IPS-NIHi7 (cell line): ENCODE measurements at regions not wholly inside any gene's neighbourhood (a gene's known extent, or its start where the extent isn't known, plus 50 kb on each side); places are given as distances from the start of the nearest gene placed in this dataset.
"Not testable (repeated sequence)": the region's sequence is repeated elsewhere in the genome, so short reads cannot be mapped to it uniquely, and the experiment has no call there.

Source experiments
- DNase-seq: peaks from one replicate; pipeline ENCODE4 v3.0.0; 2012; ENCODE audit warnings: mixed read lengths; ENCODE audit errors: extremely low spot score

DNA sequence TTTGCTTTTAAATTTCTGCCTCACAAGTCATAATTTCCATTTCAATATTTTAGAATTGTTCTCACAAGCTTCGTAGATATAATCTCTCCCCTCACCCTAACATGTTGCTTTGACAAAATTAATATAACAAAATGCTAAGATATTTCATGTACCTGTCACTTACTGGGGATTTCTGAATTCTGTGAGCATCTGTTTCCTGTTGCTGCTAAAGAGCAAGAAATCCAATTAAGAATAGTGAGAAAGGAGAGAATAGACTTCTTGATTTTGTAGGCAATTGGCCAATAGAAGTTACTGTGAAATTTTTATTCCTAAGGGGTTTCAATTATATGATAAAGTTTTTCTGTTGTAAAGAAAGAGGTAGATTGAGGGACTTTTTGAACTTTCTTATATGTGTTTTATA, 796.5 kb upstream of the ARRDC3 start:
- DNase-seq, result no peak

GRCh38 chr5:92177926-92178487, 794.9 kb upstream of the ARRDC3 start:
- DNase-seq, result no peak

- no peak for DNase-seq
These were observed 780.8 kb upstream of the ARRDC3 start for GRCh38 chr5:92163906-92164305.

GRCh38 chr5:92147798-92148197, 764.7 kb upstream of the ARRDC3 start:
- DNase-seq, result no peak

- no peak for DNase-seq
These were observed 764.1 kb upstream of the ARRDC3 start for GRCh38 chr5:92147266-92147665.

DNA sequence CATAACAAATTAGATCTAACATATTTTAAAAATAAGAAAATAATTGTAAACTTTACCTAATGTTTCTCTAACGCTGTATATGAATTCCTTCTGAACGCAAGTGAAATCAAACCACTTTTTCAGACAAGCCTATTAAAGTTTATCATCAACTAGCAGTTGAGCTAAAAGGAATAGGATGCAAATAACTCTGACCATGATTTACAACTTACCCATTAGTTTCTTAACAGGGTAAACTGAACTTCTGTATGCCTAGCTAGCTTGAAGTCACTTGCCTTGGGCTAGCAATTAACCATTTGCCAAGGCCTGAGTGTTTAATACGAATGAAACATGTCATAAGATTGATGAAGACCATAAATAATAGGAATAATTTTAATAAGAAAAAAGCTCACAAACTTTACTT, 762.7 kb upstream of the ARRDC3 start:
- no peak for DNase-seq

DNA sequence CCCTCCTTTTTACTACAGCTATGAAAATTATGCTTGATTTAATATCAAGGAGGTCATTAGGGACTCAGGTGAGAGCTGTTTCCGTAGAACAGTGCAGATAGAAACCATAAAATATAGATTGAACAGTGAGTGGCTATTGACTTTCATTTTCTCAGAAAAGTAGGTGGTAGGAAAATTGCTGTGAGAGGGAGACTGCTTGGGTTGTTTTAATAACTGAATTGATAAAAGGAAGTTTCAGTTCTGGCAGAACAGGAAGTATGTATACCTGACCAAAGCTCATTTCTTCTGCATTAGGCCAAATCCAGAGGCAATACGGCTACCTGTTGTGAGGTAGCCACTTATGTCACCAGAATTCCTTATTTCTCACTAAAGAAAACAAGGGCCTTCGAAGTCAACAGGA, 761.7 kb upstream of the ARRDC3 start:
- DNase-seq, result no peak

DNA sequence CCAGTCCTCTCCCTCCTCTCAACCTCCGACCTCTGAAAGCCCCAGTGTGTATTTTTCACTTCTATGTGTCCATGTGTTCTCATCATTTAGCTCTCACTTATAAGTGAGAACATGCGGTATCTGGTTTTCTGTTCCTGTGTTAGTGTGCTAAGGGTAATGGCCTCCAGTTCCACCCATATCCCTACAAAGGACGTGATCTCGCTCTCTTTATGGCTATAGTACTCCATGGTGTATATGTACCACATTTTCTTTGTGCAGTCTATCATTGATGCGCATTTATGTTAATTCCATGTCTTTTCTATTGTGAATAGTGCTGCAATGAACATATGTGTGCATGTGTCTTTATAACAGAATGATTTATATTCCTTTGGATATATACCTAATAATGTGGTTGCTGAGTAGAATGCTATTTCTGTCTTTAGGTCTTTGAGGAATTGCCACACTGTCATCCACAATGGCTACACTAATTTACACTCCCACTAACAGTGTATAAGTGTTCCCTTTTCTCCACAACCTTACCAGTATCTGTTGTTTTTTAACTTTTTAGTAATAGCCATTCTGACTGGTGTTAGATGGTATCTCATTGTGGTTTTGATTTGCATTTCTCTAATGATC, 749.3 kb upstream of the ARRDC3 start:
- not testable (repeated sequence) for DNase-seq

DNA sequence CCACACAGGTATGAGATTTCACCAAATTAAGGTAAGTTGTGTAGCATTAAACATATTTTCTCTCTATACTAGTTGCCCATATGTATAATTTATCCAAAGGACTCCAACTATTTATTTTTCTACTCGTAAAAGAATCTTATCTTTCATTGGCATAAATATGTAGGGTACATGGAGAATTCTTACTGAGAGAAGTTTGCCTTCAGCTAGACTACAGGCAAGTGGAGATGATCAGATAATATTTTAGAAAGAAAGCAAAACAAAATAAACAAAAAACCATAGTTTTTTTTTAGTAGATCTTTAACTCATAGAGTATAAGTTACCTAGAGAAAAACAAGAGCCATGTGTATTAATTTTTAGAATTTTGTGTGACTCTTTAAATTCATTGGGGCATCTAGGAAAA, 743.1 kb upstream of the ARRDC3 start:
- no peak for DNase-seq

- DNase-seq, result no peak
These were observed 736.0 kb upstream of the ARRDC3 start for GRCh38 chr5:92119110-92119509.

DNA sequence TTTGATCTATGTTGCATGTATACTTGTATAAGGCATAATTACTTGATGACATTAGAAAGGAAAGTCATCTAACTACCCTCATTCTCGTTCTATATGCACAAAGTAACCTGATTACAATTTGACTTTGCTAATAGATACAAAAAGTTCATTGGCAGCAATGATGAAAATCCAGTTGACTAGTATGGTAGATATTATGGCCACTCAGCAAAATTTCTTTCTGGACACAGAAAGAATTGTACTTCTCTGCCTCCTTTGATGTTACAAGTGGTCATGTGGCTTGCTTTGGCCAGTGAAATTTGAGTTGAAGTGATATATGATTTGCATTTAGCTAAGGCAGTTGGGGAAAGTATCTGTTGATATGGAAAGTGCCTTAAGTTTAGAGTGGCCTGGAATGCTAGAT, 723.7 kb upstream of the ARRDC3 start:
- no peak for DNase-seq

DNA sequence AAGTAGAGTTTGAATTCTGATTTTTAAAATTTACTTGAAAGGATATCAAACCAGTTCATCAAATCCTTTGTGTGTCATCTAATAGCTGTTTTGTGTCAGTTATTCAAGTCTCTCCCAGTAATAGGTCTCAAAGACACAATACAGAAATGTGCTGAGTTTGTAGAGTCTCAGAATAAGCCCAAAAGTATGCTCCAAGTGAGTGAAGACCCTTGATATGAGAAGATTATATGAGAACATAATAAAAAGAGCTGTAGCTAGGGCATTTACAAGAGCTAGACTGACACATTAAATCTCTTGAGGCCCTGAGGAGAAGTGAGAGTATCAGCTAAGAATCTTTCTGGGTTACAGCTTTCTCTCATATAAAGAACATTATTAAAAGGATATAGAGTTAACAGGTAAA, 721.0 kb upstream of the ARRDC3 start:
- DNase-seq, result no peak

GRCh38 chr5:92102313-92102712, 719.2 kb upstream of the ARRDC3 start:
- DNase-seq, result no peak

DNA sequence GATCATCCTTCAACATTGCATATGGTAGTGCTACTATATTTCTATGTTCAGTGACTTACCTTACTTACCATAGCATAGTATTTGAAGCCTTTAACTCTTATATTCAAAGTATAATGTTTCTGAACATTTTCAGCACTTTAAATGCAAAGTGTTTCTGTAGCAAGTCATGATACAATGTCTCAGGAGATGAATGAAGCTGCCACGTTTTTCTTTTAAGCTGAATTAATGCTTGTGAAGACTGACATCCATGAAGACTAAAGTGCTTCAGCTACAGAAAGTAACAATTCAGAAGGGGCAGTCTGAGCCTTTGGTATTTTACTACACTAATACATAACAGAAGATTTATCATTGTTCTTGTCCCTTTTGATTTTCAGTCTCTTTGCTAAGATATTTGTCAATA, 709.1 kb upstream of the ARRDC3 start:
- no peak for DNase-seq

DNA sequence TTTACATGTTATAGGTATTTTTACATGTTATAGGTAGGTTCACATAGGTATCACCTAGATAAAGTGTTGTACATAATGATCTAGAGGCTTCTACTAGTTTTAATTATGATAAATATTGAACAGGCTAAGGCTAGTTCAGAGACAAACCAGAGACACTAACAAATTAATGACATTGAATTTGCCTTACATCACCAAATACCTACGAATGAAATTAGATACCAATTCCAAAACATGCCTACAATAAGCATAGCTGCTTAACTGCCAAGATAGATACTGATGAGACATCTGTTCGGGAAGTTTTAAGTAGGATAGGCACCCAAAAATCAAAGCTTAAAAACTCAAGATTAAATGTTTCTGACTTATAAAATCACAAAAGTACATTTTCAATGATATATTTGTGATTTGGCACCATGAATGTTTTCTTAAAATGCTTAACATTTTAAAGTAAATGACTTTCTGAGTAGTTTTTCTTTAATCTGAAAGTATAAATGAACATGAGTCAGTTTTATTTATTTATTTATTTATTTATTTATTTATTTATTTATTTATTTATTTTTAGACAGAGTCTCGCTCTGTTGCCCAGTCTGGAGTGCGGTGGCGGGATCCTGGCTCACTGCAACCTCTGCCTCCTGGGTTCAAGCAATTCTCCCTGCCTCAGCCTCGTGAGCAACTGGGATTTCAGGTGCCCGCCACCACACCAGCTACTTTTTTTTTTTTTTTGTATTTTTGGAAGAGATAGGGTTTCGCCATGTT, 703.1 kb upstream of the ARRDC3 start:
- no peak for DNase-seq

GRCh38 chr5:92081958-92082712, 699.0 kb upstream of the ARRDC3 start:
- no peak for DNase-seq

GRCh38 chr5:92070786-92071185, 687.7 kb upstream of the ARRDC3 start:
- no peak for DNase-seq

- DNase-seq, result no peak
These were observed 681.9 kb upstream of the ARRDC3 start for GRCh38 chr5:92064993-92065392.

- no peak for DNase-seq
These were observed 668.6 kb upstream of the ARRDC3 start for GRCh38 chr5:92051741-92052140.

DNA sequence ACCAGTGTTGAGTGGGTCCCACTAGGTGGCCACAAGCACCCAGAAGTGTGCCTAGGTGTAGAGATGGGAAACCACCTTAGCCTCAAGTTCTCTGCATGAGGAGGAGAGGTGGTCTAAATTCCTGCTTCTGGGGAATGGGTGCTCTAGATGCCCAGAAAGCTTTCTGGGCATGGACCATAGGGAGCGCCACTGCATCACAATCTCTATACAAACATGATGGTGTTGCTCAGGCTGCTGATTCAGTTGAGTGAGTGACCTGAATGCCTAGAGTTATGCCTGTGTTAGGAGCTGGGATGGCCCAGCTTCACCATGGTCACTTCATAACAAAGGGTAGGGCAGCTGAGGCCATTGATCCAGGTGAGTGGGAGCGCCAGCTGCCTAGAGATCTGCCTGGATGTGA, 667.9 kb upstream of the ARRDC3 start:
- DNase-seq, result peak; percentile 12

- DNase-seq, result no peak
These were observed 659.0 kb upstream of the ARRDC3 start for GRCh38 chr5:92041911-92042660.

- no peak for DNase-seq
These were observed 658.1 kb upstream of the ARRDC3 start for GRCh38 chr5:92041206-92041605.
